Hepatocyte (in vitro differentiated cells): ENCODE measurements at regions not wholly inside any gene's neighbourhood (a gene's known extent, or its start where the extent isn't known, plus 50 kb on each side); places are given as distances from the start of the nearest gene placed in this dataset.

ENCODE experiments used
- DNase-seq: peaks from one replicate; pipeline ENCODE4 v3.0.0-alpha.2; 2016; ENCODE audit warnings: low spot score
- H2AFZ ChIP-seq: fragments of 200-600 bp; sonication (generic); 2 replicates; pipeline ENCODE4 v1.6.0; 2016; ENCODE audit warnings: antibody characterized with exemption, mild to moderate bottlenecking
- H3K27ac ChIP-seq: fragments of 200-600 bp; sonication (generic); 2 replicates; pipeline ENCODE4 v1.5.1; 2016; ENCODE audit warnings: mild to moderate bottlenecking
- H3K27me3 ChIP-seq: fragments of 200-600 bp; sonication (generic); 2 replicates; pipeline ENCODE4 v1.6.1; 2016
- H3K36me3 ChIP-seq: fragments of 200-600 bp; sonication (generic); replicated peaks from 2 replicates; pipeline ENCODE4 v1.5.1; 2016; ENCODE audit warnings: low read depth; ENCODE audit not compliant: insufficient read depth
- H3K4me1 ChIP-seq: fragments of 200-600 bp; sonication (generic); 2 replicates; pipeline ENCODE4 v1.5.1; 2016; ENCODE audit warnings: mild to moderate bottlenecking, moderate library complexity; ENCODE audit not compliant: insufficient read depth
- H3K4me2 ChIP-seq: fragments of 200-600 bp; sonication (generic); 2 replicates; pipeline ENCODE4 v1.6.0; 2016
- H3K4me3 ChIP-seq: fragments of 200-600 bp; sonication (generic); 2 replicates; pipeline ENCODE4 v1.5.1; 2016; ENCODE audit warnings: mild to moderate bottlenecking
- H3K79me2 ChIP-seq: fragments of 200-600 bp; sonication (generic); 2 replicates; pipeline ENCODE4 v1.6.0; 2017; ENCODE audit warnings: mild to moderate bottlenecking
- H3K9me2 ChIP-seq: fragments of 200-600 bp; sonication (generic); replicated peaks from 2 replicates; pipeline ENCODE4 v1.6.0; 2017; ENCODE audit warnings: mild to moderate bottlenecking; ENCODE audit not compliant: insufficient read depth
- H3K9me3 ChIP-seq: fragments of 200-600 bp; sonication (generic); 2 replicates; pipeline ENCODE4 v1.5.1; 2016; ENCODE audit warnings: low read depth, mild to moderate bottlenecking
- H4K20me1 ChIP-seq: fragments of 200-600 bp; sonication (generic); 2 replicates; pipeline ENCODE4 v1.6.0; 2016; ENCODE audit warnings: mild to moderate bottlenecking; ENCODE audit not compliant: insufficient read depth, poor library complexity, severe bottlenecking
- EZH2 ChIP-seq: fragments of 200-600 bp; sonication (generic); IDR thresholded peaks from 2 replicates; pipeline ENCODE4 v1.6.1; 2016; ENCODE audit warnings: antibody characterized with exemption, mild to moderate bottlenecking, borderline replicate concordance
- EZH2phosphoT487 ChIP-seq: fragments of 200-600 bp; sonication (generic); IDR thresholded peaks from one replicate; pipeline ENCODE4 v1.6.1; 2018; ENCODE audit warnings: antibody characterized with exemption, mild to moderate bottlenecking, low read depth, moderate library complexity; ENCODE audit not compliant: unreplicated experiment, severe bottlenecking
- WGBS: methylation state at CpG from one replicate; pipeline ENCODE4 v1.1.6; 2016; ENCODE audit warnings: low lambda C conversion rate; ENCODE audit errors: missing lambda C conversion rate; 5-methylcytosine and 5-hydroxymethylcytosine counted together
- TF ChIP-seq, protein P1 (sequence below): fragments of 200-600 bp; sonication (generic); IDR thresholded peaks from 2 replicates; pipeline ENCODE4 v1.5.1; 2016; ENCODE audit warnings: antibody characterized with exemption, mild to moderate bottlenecking; ENCODE audit not compliant: poor library complexity

DNA sequence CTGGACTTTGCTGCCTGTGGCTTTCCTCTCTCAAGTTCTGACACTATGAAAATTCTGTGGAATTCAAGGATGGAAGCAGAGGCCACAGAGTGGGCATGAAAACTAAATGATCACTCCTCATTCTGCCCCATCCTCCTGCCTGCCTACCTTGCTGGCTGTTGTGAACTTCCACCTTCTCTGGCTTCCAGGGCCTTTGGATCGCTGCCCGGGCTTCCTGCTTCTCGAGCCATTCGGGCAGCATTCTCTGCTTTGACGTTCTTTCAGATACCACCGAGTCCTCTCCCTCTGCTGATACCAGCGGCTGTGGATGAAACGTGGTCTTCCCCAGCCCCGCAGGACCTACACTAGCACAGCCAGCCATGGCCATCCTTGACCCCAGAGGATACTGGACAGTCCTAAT is 327.7 kb upstream of the SLC14A2 start:
- no peak for DNase-seq
- H3K4me1 ChIP-seq, result no peaks in the 10 kb centered on the region
- H3K79me2 ChIP-seq, result no peaks in the 10 kb centered on the region
- H3K36me3 ChIP-seq, result no peaks in the 10 kb centered on the region
- TF ChIP-seq, protein P1, sequence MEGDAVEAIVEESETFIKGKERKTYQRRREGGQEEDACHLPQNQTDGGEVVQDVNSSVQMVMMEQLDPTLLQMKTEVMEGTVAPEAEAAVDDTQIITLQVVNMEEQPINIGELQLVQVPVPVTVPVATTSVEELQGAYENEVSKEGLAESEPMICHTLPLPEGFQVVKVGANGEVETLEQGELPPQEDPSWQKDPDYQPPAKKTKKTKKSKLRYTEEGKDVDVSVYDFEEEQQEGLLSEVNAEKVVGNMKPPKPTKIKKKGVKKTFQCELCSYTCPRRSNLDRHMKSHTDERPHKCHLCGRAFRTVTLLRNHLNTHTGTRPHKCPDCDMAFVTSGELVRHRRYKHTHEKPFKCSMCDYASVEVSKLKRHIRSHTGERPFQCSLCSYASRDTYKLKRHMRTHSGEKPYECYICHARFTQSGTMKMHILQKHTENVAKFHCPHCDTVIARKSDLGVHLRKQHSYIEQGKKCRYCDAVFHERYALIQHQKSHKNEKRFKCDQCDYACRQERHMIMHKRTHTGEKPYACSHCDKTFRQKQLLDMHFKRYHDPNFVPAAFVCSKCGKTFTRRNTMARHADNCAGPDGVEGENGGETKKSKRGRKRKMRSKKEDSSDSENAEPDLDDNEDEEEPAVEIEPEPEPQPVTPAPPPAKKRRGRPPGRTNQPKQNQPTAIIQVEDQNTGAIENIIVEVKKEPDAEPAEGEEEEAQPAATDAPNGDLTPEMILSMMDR, result no peak
- no peak for TF ChIP-seq EZH2phosphoT487
- no peak for TF ChIP-seq EZH2
- H3K27ac ChIP-seq, result no peak overlapping the region
- H3K9me2 ChIP-seq, result no peaks in the 10 kb centered on the region
- WGBS, result 95% methylated on average over 9 of the region's 9 CpGs
- H2AFZ ChIP-seq, result no peak overlapping the region
- H3K4me3 ChIP-seq, result no peak overlapping the region
- no peak overlapping the region for H3K4me2 ChIP-seq
- H4K20me1 ChIP-seq, result no peaks in the 10 kb centered on the region
- no peaks in the 10 kb centered on the region for H3K9me3 ChIP-seq
- H3K27me3 ChIP-seq, result no peaks in the 10 kb centered on the region

DNA sequence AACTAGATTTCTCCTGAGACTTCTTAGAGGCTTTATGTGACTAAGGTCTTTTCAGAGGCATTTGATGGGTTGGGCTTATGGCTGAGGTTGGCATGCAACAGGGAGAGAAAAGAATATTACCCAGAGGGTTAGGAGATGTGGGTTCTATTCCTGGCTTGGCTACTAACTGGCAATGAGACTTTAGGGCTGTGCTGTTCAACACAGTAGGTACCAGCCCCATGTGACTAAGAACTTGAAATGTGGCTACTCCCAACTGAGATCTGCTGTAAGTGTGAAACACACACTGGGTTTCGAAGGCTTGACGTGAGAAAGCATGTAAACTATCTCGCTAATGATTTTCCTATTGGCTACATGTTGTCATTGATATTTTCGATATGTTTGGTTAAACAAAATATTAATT is 324.9 kb upstream of the SLC14A2 start:
- Histone ChIP-seq H4K20me1 (no peaks in the 10 kb centered on the region), H3K36me3 (no peaks in the 10 kb centered on the region), H3K4me2 (no peak overlapping the region), H3K27me3 (no peaks in the 10 kb centered on the region), H3K4me3 (no peak overlapping the region), H3K27ac (no peak overlapping the region), H2AFZ (no peak overlapping the region), H3K4me1 (no peaks in the 10 kb centered on the region), H3K79me2 (no peaks in the 10 kb centered on the region), H3K9me2 (no peaks in the 10 kb centered on the region), H3K9me3 (no peaks in the 10 kb centered on the region)
- TF ChIP-seq, protein P1, result no peak
- TF ChIP-seq EZH2phosphoT487, result no peak
- no peak for TF ChIP-seq EZH2
- DNase-seq, result no peak
- WGBS, result 97% methylated on average over 4 of the region's 4 CpGs

DNA sequence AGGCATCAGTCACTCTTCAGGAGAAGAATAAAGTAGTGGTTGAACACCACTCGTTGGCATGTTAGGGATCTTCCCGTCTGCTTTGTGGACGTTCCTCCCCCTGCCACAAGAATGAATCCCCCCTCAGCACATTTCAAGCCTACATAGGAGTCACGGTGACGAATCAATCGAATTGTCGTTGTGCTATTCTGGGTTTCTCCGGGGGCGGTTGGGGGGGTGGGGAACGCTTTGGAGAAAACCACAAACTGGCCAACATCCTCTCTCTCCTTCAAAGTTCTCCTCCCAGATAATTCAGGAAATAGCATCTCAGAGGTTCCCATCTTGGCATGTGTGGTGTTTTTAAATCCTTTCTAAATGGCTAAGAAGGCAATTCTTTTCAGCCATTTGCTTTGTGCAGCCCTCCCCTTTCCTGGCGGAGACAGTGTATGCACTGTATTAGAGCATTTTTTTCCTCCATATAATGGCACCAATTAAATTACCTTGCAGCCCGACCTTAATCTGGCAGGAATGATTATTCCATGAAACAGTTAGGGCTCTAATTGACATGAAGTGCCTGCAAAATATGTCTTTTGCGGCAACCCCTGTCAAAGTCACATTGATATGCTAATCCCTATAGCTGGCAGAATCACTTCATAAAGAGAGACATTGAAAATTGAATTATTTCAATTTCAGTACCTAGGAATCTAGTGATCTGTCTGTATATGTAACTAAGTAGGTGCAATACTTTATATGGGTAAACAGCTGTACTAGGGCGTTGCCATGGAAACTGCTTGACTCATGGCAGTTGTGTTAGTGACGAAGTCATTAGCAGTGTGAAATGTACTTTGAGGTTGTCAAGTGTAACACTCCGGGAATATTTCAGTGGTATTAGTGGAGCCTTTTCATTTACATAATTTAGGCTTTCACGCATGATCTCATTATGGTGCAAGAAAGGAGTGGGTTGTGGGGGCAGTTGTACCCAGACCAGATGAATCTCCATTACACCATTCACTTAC is 323.4 kb upstream of the SLC14A2 start:
- no peak overlapping the region for H2AFZ ChIP-seq
- peak; percentile 51 for DNase-seq
- H4K20me1 ChIP-seq, result no peaks in the 10 kb centered on the region
- no peaks in the 10 kb centered on the region for H3K9me3 ChIP-seq
- TF ChIP-seq EZH2phosphoT487, result no peak
- TF ChIP-seq EZH2, result no peak
- TF ChIP-seq, protein P1, result no peak
- H3K9me2 ChIP-seq, result no peaks in the 10 kb centered on the region
- no peak overlapping the region for H3K4me2 ChIP-seq
- no peaks in the 10 kb centered on the region for H3K79me2 ChIP-seq
- WGBS, result 87% methylated on average over 17 of the region's 17 CpGs
- H3K27ac ChIP-seq, result no peak overlapping the region
- no peaks in the 10 kb centered on the region for H3K4me1 ChIP-seq
- H3K36me3 ChIP-seq, result no peaks in the 10 kb centered on the region
- no peak overlapping the region for H3K4me3 ChIP-seq
- no peaks in the 10 kb centered on the region for H3K27me3 ChIP-seq
